ENCODE measurements at regions not wholly inside any gene's neighbourhood (a gene's known extent, or its start where the extent isn't known, plus 50 kb on each side); places are given as distances from the start of the nearest gene placed in this dataset.

DNA sequence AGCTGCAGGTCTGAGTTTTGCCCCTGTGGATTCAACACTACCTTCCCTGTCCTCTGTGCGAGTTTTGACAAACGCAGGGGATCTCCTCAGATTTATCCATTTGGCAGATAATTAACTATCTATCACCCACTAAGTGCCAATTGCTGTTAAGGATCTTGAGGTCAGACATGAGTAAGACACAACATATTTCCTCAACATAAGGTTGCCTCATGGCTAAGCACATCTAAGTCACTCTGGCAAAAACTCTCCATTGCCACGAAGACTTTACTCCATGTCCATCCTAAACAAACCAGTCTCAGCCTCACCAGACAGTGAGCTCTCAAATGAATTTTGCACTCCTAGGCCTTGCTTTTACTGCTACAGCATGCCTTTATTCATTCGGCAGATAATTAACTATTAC lies 408.4 kb downstream of the MAFB start:
- H3K79me2 ChIP-seq (ENCODE audit: insufficient read depth, low read length): no peaks in the 10 kb centered on the region

DNA sequence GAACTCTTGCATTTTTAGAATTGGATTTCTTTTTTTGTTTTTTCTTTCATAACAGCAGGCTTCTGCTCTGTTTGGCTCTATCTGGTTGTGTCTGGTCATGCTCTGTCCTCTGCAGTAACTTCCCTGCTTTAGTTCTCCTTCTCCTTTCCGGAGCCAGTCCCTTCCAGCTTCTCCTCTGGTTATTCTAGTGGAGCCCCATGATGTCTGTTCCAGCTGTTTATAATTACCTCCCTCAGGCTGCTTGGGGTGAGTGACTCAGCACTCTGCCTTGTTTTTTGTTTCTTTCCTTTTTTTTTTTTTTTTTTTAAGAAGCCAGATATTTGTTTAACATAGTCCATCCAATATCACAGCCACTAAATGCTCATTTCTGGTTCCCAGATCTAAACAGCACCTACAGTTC lies 409.6 kb downstream of the MAFB start:
- Histone ChIP-seq H3K27ac (ENCODE audit: low read depth, low read length, poor library complexity, severe bottlenecking) (no peak overlapping the region), H3K9ac (ENCODE audit: low read length) (no peak overlapping the region), H4K20me1 (ENCODE audit: insufficient read depth, low read length) (no peaks in the 10 kb centered on the region), H3K4me3 (ENCODE audit: low read depth, low read length, poor library complexity, severe bottlenecking) (no peak overlapping the region), H2AFZ (ENCODE audit: low read length) (no peak overlapping the region), H3K9me2 (ENCODE audit: low read depth, low read length) (no peaks in the 10 kb centered on the region), H3K4me2 (ENCODE audit: low read length) (no peak overlapping the region), H3K79me2 (ENCODE audit: insufficient read depth, low read length) (no peaks in the 10 kb centered on the region), H3K27me3 (ENCODE audit: insufficient read depth, low read length) (no peaks in the 10 kb centered on the region), H3F3A (ENCODE audit: insufficient read depth, low read length) (no peaks in the 10 kb centered on the region), H3K36me3 (ENCODE audit: insufficient read depth, low read length) (no peaks in the 10 kb centered on the region), H3K9me3 (ENCODE audit: low read length) (no peaks in the 10 kb centered on the region), H3K4me1 (ENCODE audit: insufficient read depth, low read length, severe bottlenecking) (no peaks in the 10 kb centered on the region)
- TF ChIP-seq, protein P1, sequence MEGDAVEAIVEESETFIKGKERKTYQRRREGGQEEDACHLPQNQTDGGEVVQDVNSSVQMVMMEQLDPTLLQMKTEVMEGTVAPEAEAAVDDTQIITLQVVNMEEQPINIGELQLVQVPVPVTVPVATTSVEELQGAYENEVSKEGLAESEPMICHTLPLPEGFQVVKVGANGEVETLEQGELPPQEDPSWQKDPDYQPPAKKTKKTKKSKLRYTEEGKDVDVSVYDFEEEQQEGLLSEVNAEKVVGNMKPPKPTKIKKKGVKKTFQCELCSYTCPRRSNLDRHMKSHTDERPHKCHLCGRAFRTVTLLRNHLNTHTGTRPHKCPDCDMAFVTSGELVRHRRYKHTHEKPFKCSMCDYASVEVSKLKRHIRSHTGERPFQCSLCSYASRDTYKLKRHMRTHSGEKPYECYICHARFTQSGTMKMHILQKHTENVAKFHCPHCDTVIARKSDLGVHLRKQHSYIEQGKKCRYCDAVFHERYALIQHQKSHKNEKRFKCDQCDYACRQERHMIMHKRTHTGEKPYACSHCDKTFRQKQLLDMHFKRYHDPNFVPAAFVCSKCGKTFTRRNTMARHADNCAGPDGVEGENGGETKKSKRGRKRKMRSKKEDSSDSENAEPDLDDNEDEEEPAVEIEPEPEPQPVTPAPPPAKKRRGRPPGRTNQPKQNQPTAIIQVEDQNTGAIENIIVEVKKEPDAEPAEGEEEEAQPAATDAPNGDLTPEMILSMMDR (IDR thresholded peaks at IDR 0.05; ENCODE audit: low read length): no peak
- TF ChIP-seq EZH2 (IDR thresholded peaks at IDR 0.05; ENCODE audit: borderline replicate concordance, low read length): no peak

More for the DNA sequence above, 408.4 kb downstream of the MAFB start:
- H3K9me3 ChIP-seq (ENCODE audit: low read length): no peaks in the 10 kb centered on the region
- no peak overlapping the region for H3K4me3 ChIP-seq (ENCODE audit: low read depth, low read length, poor library complexity, severe bottlenecking)
- H3K27ac ChIP-seq (ENCODE audit: low read depth, low read length, poor library complexity, severe bottlenecking): no peak overlapping the region
- H3F3A ChIP-seq (ENCODE audit: insufficient read depth, low read length): no peaks in the 10 kb centered on the region
- H3K9me2 ChIP-seq (ENCODE audit: low read depth, low read length): no peaks in the 10 kb centered on the region
- TF ChIP-seq, protein P1 (IDR thresholded peaks at IDR 0.05; ENCODE audit: low read length): no peak
- no peak for TF ChIP-seq EZH2 (IDR thresholded peaks at IDR 0.05; ENCODE audit: borderline replicate concordance, low read length)
- no peaks in the 10 kb centered on the region for H3K36me3 ChIP-seq (ENCODE audit: insufficient read depth, low read length)
- no peaks in the 10 kb centered on the region for H3K27me3 ChIP-seq (ENCODE audit: insufficient read depth, low read length)
- H2AFZ ChIP-seq (ENCODE audit: low read length): no peak overlapping the region
- H3K4me2 ChIP-seq (ENCODE audit: low read length): no peak overlapping the region
- no peak overlapping the region for H3K9ac ChIP-seq (ENCODE audit: low read length)
- no peaks in the 10 kb centered on the region for H3K4me1 ChIP-seq (ENCODE audit: insufficient read depth, low read length, severe bottlenecking)
- no peaks in the 10 kb centered on the region for H4K20me1 ChIP-seq (ENCODE audit: insufficient read depth, low read length)

DNA sequence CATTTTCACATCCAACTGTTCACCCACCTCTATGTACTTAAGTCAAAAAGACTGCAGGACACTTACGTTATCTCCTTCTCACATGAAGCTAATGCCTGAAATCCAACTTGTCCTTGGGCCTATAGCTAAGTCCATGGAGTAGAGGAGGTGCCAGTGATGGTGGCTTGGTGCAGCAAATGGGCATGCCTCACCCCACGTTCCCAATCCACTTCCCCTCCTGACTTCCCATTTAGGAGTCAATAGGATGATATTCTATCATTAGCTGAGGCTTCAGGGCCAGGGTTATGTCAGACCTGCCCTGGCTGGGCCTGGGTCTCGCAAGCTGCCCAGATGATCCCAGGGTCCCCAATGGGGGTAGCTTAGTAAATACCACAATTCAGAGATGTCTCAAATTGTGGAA lies 410.4 kb downstream of the MAFB start:
- no peak overlapping the region for H3K4me2 ChIP-seq (ENCODE audit: low read length)
- H3K79me2 ChIP-seq (ENCODE audit: insufficient read depth, low read length): no peaks in the 10 kb centered on the region
- no peaks in the 10 kb centered on the region for H3K27me3 ChIP-seq (ENCODE audit: insufficient read depth, low read length)
- no peaks in the 10 kb centered on the region for H4K20me1 ChIP-seq (ENCODE audit: insufficient read depth, low read length)
- no peaks in the 10 kb centered on the region for H3K9me2 ChIP-seq (ENCODE audit: low read depth, low read length)
- no peaks in the 10 kb centered on the region for H3K36me3 ChIP-seq (ENCODE audit: insufficient read depth, low read length)
- TF ChIP-seq, protein P1 (IDR thresholded peaks at IDR 0.05; ENCODE audit: low read length): no peak
- TF ChIP-seq EZH2 (IDR thresholded peaks at IDR 0.05; ENCODE audit: borderline replicate concordance, low read length): no peak
- H3K9me3 ChIP-seq (ENCODE audit: low read length): no peaks in the 10 kb centered on the region
- no peak overlapping the region for H3K27ac ChIP-seq (ENCODE audit: low read depth, low read length, poor library complexity, severe bottlenecking)
- H3F3A ChIP-seq (ENCODE audit: insufficient read depth, low read length): no peaks in the 10 kb centered on the region
- no peak overlapping the region for H3K4me3 ChIP-seq (ENCODE audit: low read depth, low read length, poor library complexity, severe bottlenecking)
- no peak overlapping the region for H2AFZ ChIP-seq (ENCODE audit: low read length)
- H3K9ac ChIP-seq (ENCODE audit: low read length): no peak overlapping the region
- no peaks in the 10 kb centered on the region for H3K4me1 ChIP-seq (ENCODE audit: insufficient read depth, low read length, severe bottlenecking)
